ENCODE measurements at regions not wholly inside any gene's neighbourhood (a gene's known extent, or its start where the extent isn't known, plus 50 kb on each side); places are given as distances from the start of the nearest gene placed in this dataset.

DNA sequence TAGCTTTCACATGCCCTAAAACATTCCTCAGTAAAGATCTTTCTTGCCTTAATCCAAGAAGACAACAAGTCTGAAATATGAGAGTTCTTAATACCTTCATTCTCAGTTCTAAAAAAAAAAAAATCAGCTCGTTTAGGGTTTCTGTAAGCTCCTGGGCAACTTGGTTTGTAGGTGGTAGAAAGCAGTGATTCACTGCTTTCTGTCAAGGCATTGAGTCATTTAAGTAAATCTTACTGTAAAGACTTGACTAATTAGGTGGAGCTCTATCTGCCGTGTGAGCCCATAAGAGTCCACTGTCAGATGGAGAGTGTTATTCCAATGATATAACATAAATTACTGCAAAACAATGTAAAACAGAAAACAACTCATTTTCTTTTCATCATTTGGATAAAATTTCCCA, 56.1 kb upstream of the MAST4 start:
- no peak for DNase-seq
- no peaks in the 10 kb centered on the region for H3K9me3 ChIP-seq
- no peaks in the 10 kb centered on the region for H3K36me3 ChIP-seq
- intact Hi-C loops (cut with DNase I), result no loop called here
- WGBS, 3 donors, result 50 to 64% (median 63%) methylated on average over 2 of the region's 2 CpGs
- no peak overlapping the region for H3K27ac ChIP-seq
- TF ChIP-seq EP300 (IDR thresholded peaks at IDR 0.05) (no peak), POLR2A (IDR thresholded peaks at IDR 0.05) (no peak)
- TF ChIP-seq, protein P1, sequence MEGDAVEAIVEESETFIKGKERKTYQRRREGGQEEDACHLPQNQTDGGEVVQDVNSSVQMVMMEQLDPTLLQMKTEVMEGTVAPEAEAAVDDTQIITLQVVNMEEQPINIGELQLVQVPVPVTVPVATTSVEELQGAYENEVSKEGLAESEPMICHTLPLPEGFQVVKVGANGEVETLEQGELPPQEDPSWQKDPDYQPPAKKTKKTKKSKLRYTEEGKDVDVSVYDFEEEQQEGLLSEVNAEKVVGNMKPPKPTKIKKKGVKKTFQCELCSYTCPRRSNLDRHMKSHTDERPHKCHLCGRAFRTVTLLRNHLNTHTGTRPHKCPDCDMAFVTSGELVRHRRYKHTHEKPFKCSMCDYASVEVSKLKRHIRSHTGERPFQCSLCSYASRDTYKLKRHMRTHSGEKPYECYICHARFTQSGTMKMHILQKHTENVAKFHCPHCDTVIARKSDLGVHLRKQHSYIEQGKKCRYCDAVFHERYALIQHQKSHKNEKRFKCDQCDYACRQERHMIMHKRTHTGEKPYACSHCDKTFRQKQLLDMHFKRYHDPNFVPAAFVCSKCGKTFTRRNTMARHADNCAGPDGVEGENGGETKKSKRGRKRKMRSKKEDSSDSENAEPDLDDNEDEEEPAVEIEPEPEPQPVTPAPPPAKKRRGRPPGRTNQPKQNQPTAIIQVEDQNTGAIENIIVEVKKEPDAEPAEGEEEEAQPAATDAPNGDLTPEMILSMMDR (IDR thresholded peaks at IDR 0.05), result no peak
- H3K4me3 ChIP-seq, result no peak overlapping the region
- H3K27me3 ChIP-seq, result no peaks in the 10 kb centered on the region
- no peaks in the 10 kb centered on the region for H3K4me1 ChIP-seq (ENCODE audit: insufficient read depth)

DNA sequence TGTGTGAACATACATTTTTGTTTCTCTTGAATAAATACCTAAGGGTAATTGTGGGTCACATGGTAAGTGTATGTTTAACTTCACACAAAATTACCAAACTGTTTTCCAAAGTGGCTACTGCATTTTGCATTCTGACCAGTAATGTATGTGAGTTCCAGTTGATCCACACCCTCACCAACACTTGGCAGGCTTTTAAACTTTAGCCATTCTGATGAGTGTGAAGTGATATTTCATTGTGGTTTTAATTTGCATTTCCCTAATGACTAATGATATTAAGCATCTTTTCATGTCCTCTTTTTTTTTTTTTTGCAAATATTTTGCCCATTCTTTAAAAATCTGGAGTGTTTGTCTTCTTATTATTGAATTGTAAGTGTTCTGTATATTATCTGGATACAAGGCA, 53.5 kb upstream of the MAST4 start:
- H3K4me1 ChIP-seq (ENCODE audit: insufficient read depth), result no peaks in the 10 kb centered on the region
- no peak for TF ChIP-seq EP300 (IDR thresholded peaks at IDR 0.05)
- TF ChIP-seq POLR2A (IDR thresholded peaks at IDR 0.05), result no peak
- TF ChIP-seq, protein P1 (IDR thresholded peaks at IDR 0.05), result no peak
- H3K27ac ChIP-seq, result no peak overlapping the region
- intact Hi-C loops (cut with DNase I), result no loop called here
- H3K9me3 ChIP-seq, result no peaks in the 10 kb centered on the region
- H3K4me3 ChIP-seq, result no peak overlapping the region
- H3K27me3 ChIP-seq, result no peaks in the 10 kb centered on the region
- H3K36me3 ChIP-seq, result no peaks in the 10 kb centered on the region
- DNase-seq, result no peak

All from ovary (tissue), 7 donors.